GM23338 (cell line): ENCODE measurements at regions not wholly inside any gene's neighbourhood (a gene's known extent, or its start where the extent isn't known, plus 50 kb on each side); places are given as distances from the start of the nearest gene placed in this dataset.

ENCODE experiments used
- ATAC-seq: fragments of 200-7000 bp; cut with Tn5 transposase; 3 replicates; pipeline ENCODE4 v1.9.1; 2020
- DNase-seq: peaks from one replicate; pipeline ENCODE4 v3.0.0-alpha.2; 2015; ENCODE audit warnings: low spot score
- H2AFZ ChIP-seq: fragments of 200-600 bp; sonication (generic); 2 replicates; pipeline ENCODE4 v1.8.0; 2016; ENCODE audit warnings: antibody characterized with exemption, mild to moderate bottlenecking, moderate library complexity
- H3F3A ChIP-seq: fragments of 200-600 bp; sonication (generic); replicated peaks from 2 replicates; pipeline ENCODE4 v1.8.0; 2017; ENCODE audit warnings: antibody characterized with exemption, mixed run types, low read depth
- H3K27ac ChIP-seq: fragments of 200-600 bp; sonication (generic); 2 replicates; pipeline ENCODE4 v1.6.1; 2016; ENCODE audit warnings: low read depth
- H3K27me3 ChIP-seq: fragments of 200-600 bp; sonication (generic); 2 replicates; pipeline ENCODE4 v1.8.0; 2016; ENCODE audit warnings: mild to moderate bottlenecking, mixed run types, moderate library complexity; ENCODE audit not compliant: insufficient read depth
- H3K36me3 ChIP-seq: fragments of 200-600 bp; sonication (generic); 2 replicates; pipeline ENCODE4 v1.8.0; 2016; ENCODE audit warnings: mild to moderate bottlenecking; ENCODE audit not compliant: insufficient read depth
- H3K4me1 ChIP-seq: fragments of 200-600 bp; sonication (generic); 2 replicates; pipeline ENCODE4 v1.8.0; 2016; ENCODE audit warnings: mild to moderate bottlenecking, moderate library complexity; ENCODE audit not compliant: insufficient read depth
- H3K4me2 ChIP-seq: fragments of 200-600 bp; sonication (generic); 2 replicates; pipeline ENCODE4 v1.7.1; 2017; ENCODE audit warnings: mixed run types
- H3K4me3 ChIP-seq: fragments of 200-600 bp; sonication (generic); 2 replicates; pipeline ENCODE4 v1.6.1; 2016; ENCODE audit warnings: mixed run types
- H3K79me2 ChIP-seq: fragments of 200-600 bp; sonication (generic); replicated peaks from 2 replicates; pipeline ENCODE4 v1.8.0; 2017; ENCODE audit warnings: mild to moderate bottlenecking; ENCODE audit not compliant: insufficient read depth
- H3K9me2 ChIP-seq: fragments of 200-600 bp; sonication (generic); 2 replicates; pipeline ENCODE4 v1.8.0; 2017; ENCODE audit not compliant: insufficient read depth
- H4K20me1 ChIP-seq: fragments of 200-600 bp; sonication (generic); replicated peaks from 2 replicates; pipeline ENCODE4 v1.8.0; 2017; ENCODE audit warnings: mild to moderate bottlenecking; ENCODE audit not compliant: insufficient read depth
- H3K27ac Mint-ChIP-seq: 2 replicates; pipeline ENCODE4 v1.8.0; 2020; ENCODE audit warnings: inconsistent platforms, mild to moderate bottlenecking, moderate library complexity, mixed read lengths
- H3K27me3 Mint-ChIP-seq: 3 replicates; pipeline ENCODE4 v1.8.0; 2022; ENCODE audit warnings: low read depth, mild to moderate bottlenecking, moderate library complexity, mixed read lengths, inconsistent platforms; ENCODE audit not compliant: insufficient read depth, poor library complexity
- H3K36me3 Mint-ChIP-seq: 3 replicates; pipeline ENCODE4 v1.8.0; 2021; ENCODE audit warnings: low read depth, mild to moderate bottlenecking, inconsistent platforms, moderate library complexity, mixed read lengths
- H3K4me1 Mint-ChIP-seq: 3 replicates; pipeline ENCODE4 v1.8.0; 2020; ENCODE audit warnings: mild to moderate bottlenecking, inconsistent platforms, mixed read lengths
- H3K4me3 Mint-ChIP-seq: 3 replicates; pipeline ENCODE4 v1.8.0; 2021; ENCODE audit warnings: moderate library complexity, mild to moderate bottlenecking, inconsistent platforms, mixed read lengths
- H3K9me3 Mint-ChIP-seq: 3 replicates; pipeline ENCODE4 v1.8.0; 2020; ENCODE audit warnings: moderate library complexity, mild to moderate bottlenecking, inconsistent platforms, mixed read lengths
- CREB1 ChIP-seq: fragments of 250-450 bp; sonication (Bioruptor Pico); IDR thresholded peaks from 2 replicates; pipeline ENCODE4 v1.5.0; 2020; ENCODE audit warnings: low read depth, mild to moderate bottlenecking, moderate library complexity
- CTCF ChIP-seq, 2 experiments: fragments of 200-600 bp in 1 of 2; sonication (generic) in 1 of 2; conservative IDR thresholded peaks; 2 replicates each; pipeline versions ENCODE4 v1.5.1 to v1.6.1; 2016 to 2017; ENCODE audit warnings: antibody characterized with exemption in 2 of 2, low read depth in 2 of 2, mild to moderate bottlenecking in 2 of 2, moderate library complexity in 1 of 2
- ETS1 ChIP-seq: IDR thresholded peaks from 2 replicates; pipeline ENCODE4 v1.6.1; 2016; ENCODE audit warnings: antibody characterized with exemption
- EZH2 ChIP-seq: fragments of 200-600 bp; sonication (generic); IDR thresholded peaks from one replicate; pipeline ENCODE4 v1.8.0; 2017; ENCODE audit warnings: antibody characterized with exemption, mild to moderate bottlenecking, low read depth; ENCODE audit not compliant: unreplicated experiment
- EZH2phosphoT487 ChIP-seq: fragments of 200-600 bp; sonication (generic); IDR thresholded peaks from one replicate; pipeline ENCODE4 v1.8.1; 2018; ENCODE audit warnings: antibody characterized with exemption; ENCODE audit not compliant: unreplicated experiment
- JUNB ChIP-seq: IDR thresholded peaks from one replicate; pipeline ENCODE4 v1.6.1; 2016; ENCODE audit warnings: antibody characterized with exemption; ENCODE audit not compliant: unreplicated experiment
- NANOG ChIP-seq: IDR thresholded peaks from 2 replicates; pipeline ENCODE4 v1.6.1; 2016; ENCODE audit warnings: antibody characterized with exemption, borderline replicate concordance
- POLR2AphosphoS5 ChIP-seq: IDR thresholded peaks from 2 replicates; pipeline ENCODE4 v1.6.1; 2016; ENCODE audit warnings: antibody characterized with exemption, low read depth
- REST ChIP-seq: IDR thresholded peaks from one replicate; pipeline ENCODE4 v1.6.1; 2018; ENCODE audit warnings: antibody characterized with exemption; ENCODE audit not compliant: unreplicated experiment
- STAT1 ChIP-seq: IDR thresholded peaks from one replicate; pipeline ENCODE4 v1.6.1; 2016; ENCODE audit warnings: antibody characterized with exemption; ENCODE audit not compliant: unreplicated experiment
- ZNF114 ChIP-seq: fragments of 250-450 bp; sonication (Bioruptor Pico); IDR thresholded peaks from 2 replicates; pipeline ENCODE4 v1.5.0; 2020; ENCODE audit warnings: mild to moderate bottlenecking, moderate library complexity
- ZNF331 ChIP-seq: fragments of 250-450 bp; sonication (Bioruptor Pico); IDR thresholded peaks from 2 replicates; pipeline ENCODE4 v1.5.0; 2020; ENCODE audit warnings: low read depth, mild to moderate bottlenecking, moderate library complexity
- ZNF462 ChIP-seq: fragments of 250-450 bp; sonication (Bioruptor Pico); IDR thresholded peaks from 2 replicates; pipeline ENCODE4 v1.5.0; 2020; ENCODE audit warnings: mild to moderate bottlenecking, moderate library complexity

- Histone ChIP-seq H3K4me2 (no peak overlapping the region), H2AFZ (no peak overlapping the region), H3F3A (no peaks in the 10 kb centered on the region), H3K9me2 (no peaks in the 10 kb centered on the region), H3K79me2 (no peaks in the 10 kb centered on the region), H3K27me3 (no peaks in the 10 kb centered on the region), H3K4me3 (no peak overlapping the region), H3K4me1 (no peaks in the 10 kb centered on the region), H4K20me1 (no peaks in the 10 kb centered on the region), H3K27ac (no peak overlapping the region), H3K36me3 (no peaks in the 10 kb centered on the region)
- DNase-seq (no peak), ATAC-seq (no peak)
- Mint-ChIP-seq H3K27me3 (peaks cover 1% of the 10 kb centered on the region), H3K9me3 (no peaks in the 10 kb centered on the region; the same call in 2 of the 3 replicates), H3K27ac (no peak overlapping the region), H3K4me1 (peaks cover 11% of the 10 kb centered on the region; the same call in 2 of the 3 replicates), H3K4me3 (no peak overlapping the region), H3K36me3 (no peaks in the 10 kb centered on the region)
- no peak for TF ChIP-seq CREB1
- TF ChIP-seq ZNF114 = no peak
- no peak for TF ChIP-seq JUNB
- no peak for TF ChIP-seq POLR2AphosphoS5
- no peak for TF ChIP-seq EZH2phosphoT487
- no peak for TF ChIP-seq CTCF (conservative IDR thresholded peaks at IDR 0.05; ENCODE audit: low read depth in 2 of 2)
- no peak for TF ChIP-seq NANOG
- TF ChIP-seq ZNF462 = no peak
- TF ChIP-seq REST = no peak
- no peak for TF ChIP-seq EZH2
- TF ChIP-seq STAT1 = no peak
- no peak for TF ChIP-seq ETS1
- no peak for TF ChIP-seq ZNF331 (CRISPR knock-in tag)
Measured at GRCh38 chr4:174105202-174105601, 178.3 kb downstream of the FBXO8 start.
